Endothelial cell of umbilical vein (primary cell): ENCODE measurements at regions not wholly inside any gene's neighbourhood (a gene's known extent, or its start where the extent isn't known, plus 50 kb on each side); places are given as distances from the start of the nearest gene placed in this dataset.

Experiments
- BruUV-seq: library from RNA; stranded (reverse); fragments of 400-500 nt; replicated peaks from 2 replicates; lab custom pipeline; 2021; lab: Mats Ljungman, UMichigan
- CTCF ChIA-PET: fragments of 300-600, 350-600 bp; sonication (Branson Sonifier 250); formaldehyde crosslinking; loops from one replicate; lab custom pipeline; 2021; ENCODE audit warnings: antibody characterized with exemption, inconsistent platforms; lab: Charles Lee
- POLR2A ChIA-PET: fragments of 300-600, 350-600 bp; sonication (Branson Sonifier 250); formaldehyde crosslinking; loops from one replicate; lab custom pipeline; 2021; ENCODE audit warnings: antibody characterized with exemption, inconsistent platforms; lab: Charles Lee
- DNase-seq: peaks from one replicate; pipeline ENCODE4 v3.0.0-alpha.2; 2011; ENCODE audit warnings: low read depth, low spot score
- FAIRE-seq: peaks from 2 replicates; lab custom pipeline; 2011; peaks lifted over from hg19 to GRCh38; lab: Jason Lieb, UNC
- H2AFZ ChIP-seq: 2 replicates; pipeline ENCODE4 v1.6.0; 2012; ENCODE audit warnings: low read depth, low read length, control low read depth, inconsistent platforms
- H3K27ac ChIP-seq: 2 replicates; pipeline ENCODE4 v1.5.1; 2011; ENCODE audit warnings: low read depth, mild to moderate bottlenecking, control low read depth, low read length, moderate library complexity; ENCODE audit not compliant: insufficient read depth
- H3K27me3 ChIP-seq, 2 experiments: 2 replicates each; pipeline versions ENCODE4 v1.6.0 to v1.6.1; 2011; ENCODE audit warnings: low read length in 2 of 2, mixed read lengths in 1 of 2; ENCODE audit not compliant: control insufficient read depth in 2 of 2, insufficient read depth in 2 of 2
- H3K36me3 ChIP-seq, 2 experiments: 2 replicates in 1 of 2; 3 replicates in 1 of 2; pipeline ENCODE4 v1.5.1; 2011; ENCODE audit warnings: low read length in 2 of 2, mild to moderate bottlenecking in 1 of 2, moderate library complexity in 1 of 2; ENCODE audit not compliant: control insufficient read depth in 2 of 2, insufficient read depth in 2 of 2; ENCODE audit errors: extremely low read depth in 1 of 2
- H3K4me1 ChIP-seq: 3 replicates; pipeline ENCODE4 v1.5.1; 2011; ENCODE audit warnings: mild to moderate bottlenecking, low read length; ENCODE audit not compliant: control insufficient read depth, insufficient read depth; ENCODE audit errors: extremely low read depth
- H3K4me2 ChIP-seq: 2 replicates; pipeline ENCODE4 v1.6.1; 2011; ENCODE audit warnings: low read length, control low read depth, mixed read lengths; ENCODE audit not compliant: insufficient read depth
- H3K4me3 ChIP-seq, 3 experiments: fragments of 200-600 bp in 1 of 3; sonication (generic), shearing (Covaris generic) in 1 of 3; replicated peaks in 1 of 3; 2 replicates each; pipeline ENCODE4 v1.5.1; 2011 to 2016; ENCODE audit warnings: control low read depth in 3 of 3, low read length in 3 of 3, mild to moderate bottlenecking in 2 of 3, inconsistent platforms in 1 of 3, low read depth in 1 of 3, moderate library complexity in 1 of 3; ENCODE audit not compliant: insufficient read depth in 1 of 3
- H3K79me2 ChIP-seq: 2 replicates; pipeline ENCODE4 v1.6.0; 2012; ENCODE audit warnings: low read length, inconsistent platforms; ENCODE audit not compliant: control insufficient read depth, insufficient read depth
- H3K9ac ChIP-seq: replicated peaks from 2 replicates; pipeline ENCODE3; 2011; ENCODE audit warnings: low read length, control low read depth; ENCODE audit not compliant: insufficient read depth; ENCODE audit errors: extremely low read depth
- H3K9me1 ChIP-seq: replicated peaks from 3 replicates; pipeline ENCODE4 v1.6.0; 2011; ENCODE audit warnings: mild to moderate bottlenecking, low read length; ENCODE audit not compliant: control insufficient read depth, insufficient read depth; ENCODE audit errors: extremely low read depth
- H3K9me3 ChIP-seq: replicated peaks from 2 replicates; pipeline ENCODE4 v1.5.1; 2012; ENCODE audit warnings: low read length, inconsistent platforms; ENCODE audit not compliant: control insufficient read depth, insufficient read depth
- H4K20me1 ChIP-seq: replicated peaks from 2 replicates; pipeline ENCODE3; 2011; ENCODE audit warnings: mild to moderate bottlenecking, low read length; ENCODE audit not compliant: control insufficient read depth, insufficient read depth; ENCODE audit errors: extremely low read depth
- EZH2 ChIP-seq: IDR thresholded peaks from 2 replicates; pipeline ENCODE4 v1.6.1; 2012; ENCODE audit warnings: borderline replicate concordance, low read depth, mild to moderate bottlenecking, moderate library complexity, low read length, inconsistent platforms; ENCODE audit not compliant: severe bottlenecking
- FOS ChIP-seq: IDR thresholded peaks from 2 replicates; pipeline ENCODE4 v1.6.1; 2011; ENCODE audit warnings: mild to moderate bottlenecking, low read length, moderate library complexity, borderline replicate concordance; ENCODE audit not compliant: insufficient read depth
- GATA2 ChIP-seq: IDR thresholded peaks from 2 replicates; pipeline ENCODE4 v1.7.0; 2011; ENCODE audit warnings: low read depth, mild to moderate bottlenecking, moderate library complexity, mixed read lengths, low read length; ENCODE audit not compliant: insufficient read length, insufficient read depth
- JUN ChIP-seq: IDR thresholded peaks from 2 replicates; pipeline ENCODE4 v1.6.1; 2011; ENCODE audit warnings: borderline replicate concordance, low read depth; ENCODE audit not compliant: insufficient read length, insufficient read depth
- MYC ChIP-seq: IDR thresholded peaks from one replicate; pipeline ENCODE4 v1.6.1; 2011; ENCODE audit warnings: mild to moderate bottlenecking, low read depth, low read length
- POLR2A ChIP-seq: IDR thresholded peaks from 2 replicates; pipeline ENCODE4 v1.6.1; 2012; ENCODE audit warnings: low read depth, mild to moderate bottlenecking, control low read depth, low read length
- POLR2AphosphoS5 ChIP-seq: IDR thresholded peaks from 2 replicates; pipeline ENCODE4 v1.6.1; 2012; ENCODE audit warnings: low read depth, mild to moderate bottlenecking, control low read depth, low read length, moderate library complexity; ENCODE audit not compliant: insufficient read depth
- dilution Hi-C: fragments of 300-500 bp; cut with MboI; formaldehyde crosslinking; loops from one replicate; pipeline ENCODE4 v1.15.0; 2019; ENCODE audit warnings: low sequenced_read_pairs; ENCODE audit not compliant: extremely low pct_ligation_motif_present
- intact Hi-C: fragments of 100-400 bp; cut with micrococcal nuclease; formaldehyde crosslinking; loops from one replicate; pipeline ENCODE4 v1.10.0; 2022
- TF ChIP-seq, protein P1 (sequence below): IDR thresholded peaks from 2 replicates; pipeline ENCODE4 v1.6.1; 2011; ENCODE audit not compliant: insufficient read depth, insufficient read length
- TF ChIP-seq, protein P2 (sequence below), 2 donors: IDR thresholded peaks; 1 replicate in 1 of 2; 2 replicates in 1 of 2; pipeline ENCODE4 v1.5.1; 2011; ENCODE audit warnings: low read length in 2 of 2, mild to moderate bottlenecking in 2 of 2, moderate library complexity in 2 of 2, control low read depth in 1 of 2, inconsistent platforms in 1 of 2, low read depth in 1 of 2; ENCODE audit not compliant: insufficient read depth in 1 of 2; ENCODE audit errors: extremely low read depth in 1 of 2

- H2AFZ ChIP-seq, result no peak overlapping the region
- POLR2A ChIA-PET, result no interaction called here
- H3K4me1 ChIP-seq, result no peaks in the 10 kb centered on the region
- DNase-seq (no peak), FAIRE-seq (no peak)
- intact Hi-C loops, result no loop called here
- H3K9ac ChIP-seq, result no peak overlapping the region
- H3K4me3 ChIP-seq, result no peak overlapping the region
- TF ChIP-seq EZH2, result no peak
- TF ChIP-seq POLR2AphosphoS5, result no peak
- no peaks in the 10 kb centered on the region for H3K9me1 ChIP-seq
- no TSS peak for BruUV-seq
- CTCF ChIA-PET, result no interaction called here
- dilution Hi-C loops, result no loop called here
- no peaks in the 10 kb centered on the region for H3K79me2 ChIP-seq
- no peak overlapping the region for H3K4me2 ChIP-seq
- no peaks in the 10 kb centered on the region for H3K27me3 ChIP-seq
- H4K20me1 ChIP-seq, result no peaks in the 10 kb centered on the region
- no peak overlapping the region for H3K27ac ChIP-seq
- H3K9me3 ChIP-seq, result no peaks in the 10 kb centered on the region
- no peaks in the 10 kb centered on the region for H3K36me3 ChIP-seq
These were observed 102.3 kb downstream of the NPTX2 start for GRCh38 chr7:98719396-98719795.

DNA sequence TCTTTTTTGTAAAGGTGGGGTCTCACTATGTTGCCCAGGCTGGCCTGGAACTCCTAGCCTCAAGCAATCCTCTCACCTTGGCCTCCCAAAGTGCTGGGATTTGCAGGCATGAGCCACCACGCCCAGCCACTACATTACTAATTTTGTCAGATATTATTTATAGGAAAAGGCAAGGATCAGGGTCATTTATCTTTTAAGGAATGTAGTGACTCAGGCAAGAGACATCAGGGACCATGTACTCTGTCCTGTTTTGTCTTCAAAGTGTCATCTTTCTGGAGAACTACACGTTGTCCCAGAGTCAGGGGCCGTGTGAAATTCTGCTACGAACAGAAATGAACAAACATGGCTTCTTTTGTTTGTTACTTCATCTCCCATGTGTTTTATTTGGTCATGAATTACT is 105.3 kb downstream of the NPTX2 start:
- dilution Hi-C loops, result no loop called here
- no peak for FAIRE-seq
- no peak for DNase-seq
- Histone ChIP-seq H3K27me3 (no peaks in the 10 kb centered on the region), H3K4me2 (no peak overlapping the region), H4K20me1 (no peaks in the 10 kb centered on the region), H3K27ac (no peak overlapping the region), H3K79me2 (no peaks in the 10 kb centered on the region), H3K4me3 (no peak overlapping the region), H3K36me3 (no peaks in the 10 kb centered on the region), H3K4me1 (no peaks in the 10 kb centered on the region), H2AFZ (no peak overlapping the region), H3K9me1 (no peaks in the 10 kb centered on the region), H3K9me3 (no peaks in the 10 kb centered on the region), H3K9ac (no peak overlapping the region)
- BruUV-seq, result no TSS peak
- intact Hi-C loops, result loop anchor here (2.0 kb wide), 1 partner anchor 66 kb away; no protein-coding TSS in a partner anchor
- TF ChIP-seq POLR2A (no peak), POLR2AphosphoS5 (no peak), EZH2 (no peak), FOS (no peak), GATA2 (no peak), JUN (no peak), MYC (no peak)
- TF ChIP-seq, protein P1, sequence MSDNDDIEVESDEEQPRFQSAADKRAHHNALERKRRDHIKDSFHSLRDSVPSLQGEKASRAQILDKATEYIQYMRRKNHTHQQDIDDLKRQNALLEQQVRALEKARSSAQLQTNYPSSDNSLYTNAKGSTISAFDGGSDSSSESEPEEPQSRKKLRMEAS, result no peak
- TF ChIP-seq, protein P2, sequence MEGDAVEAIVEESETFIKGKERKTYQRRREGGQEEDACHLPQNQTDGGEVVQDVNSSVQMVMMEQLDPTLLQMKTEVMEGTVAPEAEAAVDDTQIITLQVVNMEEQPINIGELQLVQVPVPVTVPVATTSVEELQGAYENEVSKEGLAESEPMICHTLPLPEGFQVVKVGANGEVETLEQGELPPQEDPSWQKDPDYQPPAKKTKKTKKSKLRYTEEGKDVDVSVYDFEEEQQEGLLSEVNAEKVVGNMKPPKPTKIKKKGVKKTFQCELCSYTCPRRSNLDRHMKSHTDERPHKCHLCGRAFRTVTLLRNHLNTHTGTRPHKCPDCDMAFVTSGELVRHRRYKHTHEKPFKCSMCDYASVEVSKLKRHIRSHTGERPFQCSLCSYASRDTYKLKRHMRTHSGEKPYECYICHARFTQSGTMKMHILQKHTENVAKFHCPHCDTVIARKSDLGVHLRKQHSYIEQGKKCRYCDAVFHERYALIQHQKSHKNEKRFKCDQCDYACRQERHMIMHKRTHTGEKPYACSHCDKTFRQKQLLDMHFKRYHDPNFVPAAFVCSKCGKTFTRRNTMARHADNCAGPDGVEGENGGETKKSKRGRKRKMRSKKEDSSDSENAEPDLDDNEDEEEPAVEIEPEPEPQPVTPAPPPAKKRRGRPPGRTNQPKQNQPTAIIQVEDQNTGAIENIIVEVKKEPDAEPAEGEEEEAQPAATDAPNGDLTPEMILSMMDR (IDR thresholded peaks at IDR 0.05; ENCODE audit: extremely low read depth in 1 of 2, insufficient read depth in 1 of 2, low read depth in 1 of 2, low read length in 2 of 2), result no peak
- CTCF ChIA-PET, result interaction anchor here (2.0 kb wide), 1 partner anchor 23 kb away, joined by 6 read pairs; no protein-coding TSS in a partner anchor
- POLR2A ChIA-PET, result no interaction called here
